Neural crest cell (in vitro differentiated cells): ENCODE measurements at regions not wholly inside any gene's neighbourhood (a gene's known extent, or its start where the extent isn't known, plus 50 kb on each side); places are given as distances from the start of the nearest gene placed in this dataset.
"Not testable (repeated sequence)": the region's sequence is repeated elsewhere in the genome, so short reads cannot be mapped to it uniquely, and the experiment has no call there.

ENCODE experiments used
- DNase-seq: peaks from one replicate; pipeline ENCODE4 v3.0.0; 2021; ENCODE audit warnings: low read depth, mixed read lengths, low spot score
- H3K27ac Mint-ChIP-seq: one replicate; pipeline ENCODE4 v1.8.0; 2021; ENCODE audit warnings: mild to moderate bottlenecking, mixed read lengths; ENCODE audit not compliant: unreplicated experiment
- H3K27me3 Mint-ChIP-seq: 2 replicates; pipeline ENCODE4 v1.8.0; 2021; ENCODE audit warnings: low read depth, mild to moderate bottlenecking, mixed read lengths
- H3K36me3 Mint-ChIP-seq: 2 replicates; pipeline ENCODE4 v1.8.0; 2021; ENCODE audit warnings: low read depth, mild to moderate bottlenecking, mixed read lengths
- H3K4me1 Mint-ChIP-seq: 2 replicates; pipeline ENCODE4 v1.8.0; 2021; ENCODE audit warnings: mixed read lengths
- H3K4me3 Mint-ChIP-seq: one replicate; pipeline ENCODE4 v1.8.0; 2021; ENCODE audit warnings: mild to moderate bottlenecking, mixed read lengths
- H3K9me3 Mint-ChIP-seq: 2 replicates; pipeline ENCODE4 v1.8.0; 2021; ENCODE audit warnings: mixed read lengths
- CTCF ChIP-seq: fragments of 200-600 bp; sonication (generic); conservative IDR thresholded peaks from 2 replicates; pipeline ENCODE4 v1.5.0; 2021; ENCODE audit warnings: antibody characterized with exemption, mild to moderate bottlenecking

GRCh38 chr2:52036853-52037252 is 1004.9 kb upstream of the NRXN1 start:
- H3K4me1 Mint-ChIP-seq: no peaks in the 10 kb centered on the region
- no peak overlapping the region for H3K4me3 Mint-ChIP-seq
- no peaks in the 10 kb centered on the region for H3K27me3 Mint-ChIP-seq
- H3K36me3 Mint-ChIP-seq: no peaks in the 10 kb centered on the region
- H3K27ac Mint-ChIP-seq: no peak overlapping the region
- DNase-seq: no peak
- TF ChIP-seq CTCF: no peak
- H3K9me3 Mint-ChIP-seq: peaks cover 2% of the 10 kb centered on the region

- no peak overlapping the region for H3K4me3 Mint-ChIP-seq
- peaks cover 2% of the 10 kb centered on the region for H3K9me3 Mint-ChIP-seq
- no peak overlapping the region for H3K27ac Mint-ChIP-seq
- H3K27me3 Mint-ChIP-seq: no peaks in the 10 kb centered on the region
- no peaks in the 10 kb centered on the region for H3K4me1 Mint-ChIP-seq
- no peak for DNase-seq
- H3K36me3 Mint-ChIP-seq: no peaks in the 10 kb centered on the region
- no peak for TF ChIP-seq CTCF
Measured at GRCh38 chr2:52036024-52036423, 1004.1 kb upstream of the NRXN1 start.

GRCh38 chr2:52035391-52035790 is 1003.5 kb upstream of the NRXN1 start:
- no peak for TF ChIP-seq CTCF
- H3K27ac Mint-ChIP-seq: no peak overlapping the region
- H3K36me3 Mint-ChIP-seq: no peaks in the 10 kb centered on the region
- DNase-seq: no peak
- no peaks in the 10 kb centered on the region for H3K27me3 Mint-ChIP-seq
- no peak overlapping the region for H3K4me3 Mint-ChIP-seq
- H3K4me1 Mint-ChIP-seq: no peaks in the 10 kb centered on the region
- peaks cover 2% of the 10 kb centered on the region for H3K9me3 Mint-ChIP-seq

GRCh38 chr2:52034706-52035105 is 1002.8 kb upstream of the NRXN1 start:
- peaks cover 2% of the 10 kb centered on the region for H3K9me3 Mint-ChIP-seq
- H3K36me3 Mint-ChIP-seq: no peaks in the 10 kb centered on the region
- peak; percentile 14 for TF ChIP-seq CTCF
- no peak for DNase-seq
- H3K27me3 Mint-ChIP-seq: no peaks in the 10 kb centered on the region
- no peak overlapping the region for H3K27ac Mint-ChIP-seq
- H3K4me3 Mint-ChIP-seq: no peak overlapping the region
- no peaks in the 10 kb centered on the region for H3K4me1 Mint-ChIP-seq

- DNase-seq: no peak
- no peak overlapping the region for H3K4me3 Mint-ChIP-seq
- H3K9me3 Mint-ChIP-seq: peaks cover 4% of the 10 kb centered on the region
- H3K36me3 Mint-ChIP-seq: no peaks in the 10 kb centered on the region
- H3K4me1 Mint-ChIP-seq: no peaks in the 10 kb centered on the region
- no peaks in the 10 kb centered on the region for H3K27me3 Mint-ChIP-seq
- TF ChIP-seq CTCF: no peak
- H3K27ac Mint-ChIP-seq: no peak overlapping the region
Measured at GRCh38 chr2:52022006-52022405, 990.1 kb upstream of the NRXN1 start.

- Mint-ChIP-seq H3K4me1 (no peaks in the 10 kb centered on the region), H3K4me3 (no peak overlapping the region), H3K27ac (no peak overlapping the region), H3K9me3 (peaks cover 10% of the 10 kb centered on the region), H3K36me3 (no peaks in the 10 kb centered on the region), H3K27me3 (no peaks in the 10 kb centered on the region)
- no peak for TF ChIP-seq CTCF
- no peak for DNase-seq
Measured at GRCh38 chr2:52017646-52018235, 985.8 kb upstream of the NRXN1 start.

- H3K4me3 Mint-ChIP-seq, H3K36me3 Mint-ChIP-seq, H3K27me3 Mint-ChIP-seq, H3K4me1 Mint-ChIP-seq, H3K27ac Mint-ChIP-seq, H3K9me3 Mint-ChIP-seq, DNase-seq: not testable (repeated sequence)
Measured at GRCh38 chr2:52006821-52007366, 975.0 kb upstream of the NRXN1 start.
